ENCODE measurements at regions not wholly inside any gene's neighbourhood (a gene's known extent, or its start where the extent isn't known, plus 50 kb on each side); places are given as distances from the start of the nearest gene placed in this dataset.

DNA sequence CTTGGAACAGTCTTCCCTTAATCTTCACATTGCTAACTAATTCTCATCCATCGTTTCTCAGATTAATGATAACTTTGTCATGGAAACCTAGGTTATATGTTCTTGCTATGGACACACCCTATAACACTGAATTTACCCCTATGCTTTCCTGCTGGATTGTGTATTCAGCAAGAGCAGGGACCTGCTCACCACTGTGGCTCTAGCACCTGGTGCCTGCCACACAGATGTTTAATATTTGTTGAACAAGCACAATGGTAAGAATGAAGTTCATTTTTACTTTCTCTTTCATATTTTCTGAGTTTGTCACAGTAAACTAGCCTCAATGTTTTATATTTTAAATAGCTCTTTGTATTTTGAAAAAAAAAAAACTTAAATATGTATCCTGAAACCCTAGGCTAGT is 734.0 kb upstream of the DIAPH2 start:
- no peak for TF ChIP-seq POLR2A (IDR thresholded peaks at IDR 0.05)
- no peak for TF ChIP-seq EP300 (IDR thresholded peaks at IDR 0.05)
- TF ChIP-seq, protein P1, sequence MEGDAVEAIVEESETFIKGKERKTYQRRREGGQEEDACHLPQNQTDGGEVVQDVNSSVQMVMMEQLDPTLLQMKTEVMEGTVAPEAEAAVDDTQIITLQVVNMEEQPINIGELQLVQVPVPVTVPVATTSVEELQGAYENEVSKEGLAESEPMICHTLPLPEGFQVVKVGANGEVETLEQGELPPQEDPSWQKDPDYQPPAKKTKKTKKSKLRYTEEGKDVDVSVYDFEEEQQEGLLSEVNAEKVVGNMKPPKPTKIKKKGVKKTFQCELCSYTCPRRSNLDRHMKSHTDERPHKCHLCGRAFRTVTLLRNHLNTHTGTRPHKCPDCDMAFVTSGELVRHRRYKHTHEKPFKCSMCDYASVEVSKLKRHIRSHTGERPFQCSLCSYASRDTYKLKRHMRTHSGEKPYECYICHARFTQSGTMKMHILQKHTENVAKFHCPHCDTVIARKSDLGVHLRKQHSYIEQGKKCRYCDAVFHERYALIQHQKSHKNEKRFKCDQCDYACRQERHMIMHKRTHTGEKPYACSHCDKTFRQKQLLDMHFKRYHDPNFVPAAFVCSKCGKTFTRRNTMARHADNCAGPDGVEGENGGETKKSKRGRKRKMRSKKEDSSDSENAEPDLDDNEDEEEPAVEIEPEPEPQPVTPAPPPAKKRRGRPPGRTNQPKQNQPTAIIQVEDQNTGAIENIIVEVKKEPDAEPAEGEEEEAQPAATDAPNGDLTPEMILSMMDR (IDR thresholded peaks at IDR 0.05) = no peak
